ENCODE measurements at regions not wholly inside any gene's neighbourhood (a gene's known extent, or its start where the extent isn't known, plus 50 kb on each side); places are given as distances from the start of the nearest gene placed in this dataset.

DNA sequence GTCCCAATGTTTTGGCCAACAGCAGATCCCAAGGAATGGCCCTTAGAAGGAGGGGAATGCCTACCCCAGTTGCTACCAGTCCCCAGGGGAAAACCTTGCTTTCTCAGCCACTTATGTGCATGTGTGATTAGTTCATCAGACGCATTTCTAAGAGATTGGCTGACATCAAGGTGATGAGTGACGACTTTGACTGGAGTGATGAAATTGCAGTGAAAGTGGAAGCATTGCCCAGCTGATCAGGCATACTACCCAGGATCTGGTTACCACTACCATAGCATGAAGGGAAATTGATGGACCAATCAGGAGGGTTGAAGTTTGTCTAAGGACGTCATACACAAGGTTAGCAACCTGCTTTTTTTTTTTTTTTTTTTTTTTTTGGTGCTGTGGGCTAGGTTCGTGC, 90.3 kb upstream of the ELMO1 start:
- H3K27me3 ChIP-seq (ENCODE audit: control insufficient read depth, insufficient read depth, low read length) = no peaks in the 10 kb centered on the region
- TF ChIP-seq, protein P1, sequence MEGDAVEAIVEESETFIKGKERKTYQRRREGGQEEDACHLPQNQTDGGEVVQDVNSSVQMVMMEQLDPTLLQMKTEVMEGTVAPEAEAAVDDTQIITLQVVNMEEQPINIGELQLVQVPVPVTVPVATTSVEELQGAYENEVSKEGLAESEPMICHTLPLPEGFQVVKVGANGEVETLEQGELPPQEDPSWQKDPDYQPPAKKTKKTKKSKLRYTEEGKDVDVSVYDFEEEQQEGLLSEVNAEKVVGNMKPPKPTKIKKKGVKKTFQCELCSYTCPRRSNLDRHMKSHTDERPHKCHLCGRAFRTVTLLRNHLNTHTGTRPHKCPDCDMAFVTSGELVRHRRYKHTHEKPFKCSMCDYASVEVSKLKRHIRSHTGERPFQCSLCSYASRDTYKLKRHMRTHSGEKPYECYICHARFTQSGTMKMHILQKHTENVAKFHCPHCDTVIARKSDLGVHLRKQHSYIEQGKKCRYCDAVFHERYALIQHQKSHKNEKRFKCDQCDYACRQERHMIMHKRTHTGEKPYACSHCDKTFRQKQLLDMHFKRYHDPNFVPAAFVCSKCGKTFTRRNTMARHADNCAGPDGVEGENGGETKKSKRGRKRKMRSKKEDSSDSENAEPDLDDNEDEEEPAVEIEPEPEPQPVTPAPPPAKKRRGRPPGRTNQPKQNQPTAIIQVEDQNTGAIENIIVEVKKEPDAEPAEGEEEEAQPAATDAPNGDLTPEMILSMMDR (IDR thresholded peaks at IDR 0.05; ENCODE audit: insufficient read depth, low read length, poor library complexity, severe bottlenecking) = no peak
- no peak overlapping the region for H3K4me3 ChIP-seq (ENCODE audit: low read depth, low read length)

DNA sequence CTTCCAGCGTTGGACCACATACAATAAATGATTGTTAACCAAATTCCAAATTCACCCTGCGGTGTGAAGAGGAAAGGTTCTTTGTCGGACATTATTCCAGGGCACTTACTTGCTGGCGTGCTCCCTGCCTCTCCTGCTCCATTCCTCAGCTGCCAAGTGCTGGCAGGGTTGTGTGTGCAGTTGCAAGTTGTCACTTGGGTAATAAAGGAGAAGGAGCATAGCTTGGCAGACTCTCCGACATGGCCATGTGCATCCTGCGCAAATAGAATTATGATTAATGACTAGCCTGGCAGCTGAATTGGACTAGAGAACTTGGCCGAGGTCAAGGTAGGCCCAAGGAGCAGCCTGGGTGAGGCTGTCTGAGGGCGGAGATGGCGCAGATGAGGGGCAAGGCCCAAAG, 92.3 kb upstream of the ELMO1 start:
- Histone ChIP-seq H3K36me3 (ENCODE audit: control insufficient read depth, insufficient read depth, low read length) (no peaks in the 10 kb centered on the region), H3K27me3 (ENCODE audit: control insufficient read depth, insufficient read depth, low read length) (no peaks in the 10 kb centered on the region), H3K4me3 (ENCODE audit: low read depth, low read length) (no peak overlapping the region)
- no peak for DNase-seq (ENCODE audit: low read depth)
- TF ChIP-seq, protein P1 (IDR thresholded peaks at IDR 0.05; ENCODE audit: insufficient read depth, low read length, poor library complexity, severe bottlenecking) = no peak

More for the DNA sequence above, 90.3 kb upstream of the ELMO1 start:
- no peak for DNase-seq (ENCODE audit: low read depth)
- no peaks in the 10 kb centered on the region for H3K36me3 ChIP-seq (ENCODE audit: control insufficient read depth, insufficient read depth, low read length)

DNA sequence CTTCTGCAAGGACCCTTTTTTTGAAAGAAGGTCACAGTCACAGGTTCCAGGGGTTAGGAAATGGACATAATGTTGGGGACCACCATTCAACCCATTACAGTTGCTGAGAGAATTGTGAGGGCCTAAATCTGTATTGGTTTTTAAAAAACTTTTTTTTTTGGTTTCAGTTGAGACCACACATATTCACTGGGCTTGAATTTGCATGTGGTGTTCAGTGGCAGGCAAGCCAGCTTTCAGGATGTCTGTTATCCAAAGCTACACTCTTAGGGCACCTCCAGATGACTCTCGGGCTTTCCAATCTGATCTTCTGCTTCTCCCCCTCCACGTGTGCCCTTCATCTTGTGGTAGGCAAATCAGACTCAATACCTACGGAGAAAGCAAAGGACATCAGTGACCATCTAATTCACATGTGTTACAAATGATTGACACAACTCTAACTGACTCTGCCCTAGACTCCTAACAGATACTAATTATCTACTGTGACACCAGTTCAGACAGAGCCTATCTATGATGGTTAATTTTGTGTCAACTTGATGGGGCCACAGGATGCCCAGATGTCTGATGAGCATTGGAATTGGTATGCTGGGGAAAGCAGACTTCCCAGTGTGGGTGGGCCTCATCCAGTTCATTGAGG, 93.3 kb upstream of the ELMO1 start:
- Histone ChIP-seq H3K27me3 (ENCODE audit: control insufficient read depth, insufficient read depth, low read length) (no peaks in the 10 kb centered on the region), H3K36me3 (ENCODE audit: control insufficient read depth, insufficient read depth, low read length) (no peaks in the 10 kb centered on the region), H3K4me3 (ENCODE audit: low read depth, low read length) (no peak overlapping the region)
- TF ChIP-seq, protein P1 (IDR thresholded peaks at IDR 0.05; ENCODE audit: insufficient read depth, low read length, poor library complexity, severe bottlenecking) = no peak
- DNase-seq (ENCODE audit: low read depth) = no peak

DNA sequence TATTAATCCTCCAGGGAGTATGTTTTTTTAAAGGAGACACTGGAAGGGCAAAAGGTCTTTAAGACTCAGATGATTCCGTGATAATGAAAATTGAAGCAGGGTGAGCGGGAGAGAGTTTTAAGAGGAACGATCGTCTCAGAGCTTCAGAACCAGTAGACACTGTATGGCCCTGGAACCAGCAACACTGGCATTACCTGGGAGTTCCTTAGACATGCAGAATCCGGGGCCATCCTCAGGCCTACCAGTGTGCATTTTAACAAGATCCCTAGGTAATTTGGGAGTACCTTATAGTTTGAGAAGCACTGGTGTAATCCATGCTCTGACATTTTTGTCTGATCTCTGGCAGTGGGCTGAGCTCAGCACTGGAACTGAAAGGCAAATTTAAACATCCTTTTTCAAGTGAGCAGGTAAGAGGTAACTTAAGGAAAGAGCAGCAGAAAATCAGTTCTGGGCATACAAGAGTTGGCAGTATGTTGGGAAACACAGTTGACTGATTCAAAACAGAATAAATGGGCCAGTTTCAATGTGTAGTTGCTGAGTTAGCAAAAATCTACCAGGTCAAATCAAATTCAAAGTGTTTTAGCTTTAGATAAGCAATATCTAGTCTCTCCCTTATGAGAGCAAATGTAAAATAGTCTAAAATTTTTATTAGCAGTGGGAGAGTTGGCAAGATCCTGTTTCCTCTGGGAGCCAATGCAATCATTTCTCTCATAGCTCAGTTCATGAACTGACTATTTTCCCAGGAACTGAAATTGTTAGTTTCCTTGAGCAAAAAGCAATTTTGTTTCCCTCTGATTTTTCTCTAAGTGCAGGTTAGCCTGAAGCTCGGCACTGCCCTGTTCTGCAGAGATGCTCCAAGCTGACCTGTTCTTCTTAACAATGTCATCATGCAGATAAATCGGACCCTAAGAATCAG, 97.2 kb upstream of the ELMO1 start:
- DNase-seq (ENCODE audit: low read depth) = no peak
- no peaks in the 10 kb centered on the region for H3K27me3 ChIP-seq (ENCODE audit: control insufficient read depth, insufficient read depth, low read length)
- H3K4me3 ChIP-seq (ENCODE audit: low read depth, low read length) = no peak overlapping the region
- TF ChIP-seq, protein P1 (IDR thresholded peaks at IDR 0.05; ENCODE audit: insufficient read depth, low read length, poor library complexity, severe bottlenecking) = no peak
- no peaks in the 10 kb centered on the region for H3K36me3 ChIP-seq (ENCODE audit: control insufficient read depth, insufficient read depth, low read length)

DNA sequence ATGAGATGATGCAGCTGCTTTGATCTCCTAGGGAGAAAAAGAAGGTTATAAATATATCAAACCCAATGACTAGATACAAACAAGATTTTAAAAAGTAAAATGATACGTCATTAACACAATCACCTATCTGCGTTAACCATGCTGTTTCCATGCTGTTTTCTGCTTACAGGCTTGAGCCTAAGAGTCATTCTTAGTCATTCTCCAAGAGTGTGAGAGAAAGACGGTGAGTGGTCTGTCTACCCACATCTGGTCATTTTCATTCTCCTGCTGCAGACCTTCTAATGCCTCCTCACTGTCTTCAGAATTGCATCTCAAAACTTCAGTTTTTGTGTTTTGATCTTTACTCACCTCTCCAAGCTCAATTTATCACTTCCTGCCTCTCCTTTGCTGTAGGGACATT, 98.0 kb upstream of the ELMO1 start:
- no peak for DNase-seq (ENCODE audit: low read depth)
- H3K36me3 ChIP-seq (ENCODE audit: control insufficient read depth, insufficient read depth, low read length) = no peaks in the 10 kb centered on the region
- TF ChIP-seq, protein P1 (IDR thresholded peaks at IDR 0.05; ENCODE audit: insufficient read depth, low read length, poor library complexity, severe bottlenecking) = no peak
- H3K27me3 ChIP-seq (ENCODE audit: control insufficient read depth, insufficient read depth, low read length) = no peaks in the 10 kb centered on the region
- no peak overlapping the region for H3K4me3 ChIP-seq (ENCODE audit: low read depth, low read length)

All from kidney epithelial cell (primary cell).